ENCODE measurements at regions not wholly inside any gene's neighbourhood (a gene's known extent, or its start where the extent isn't known, plus 50 kb on each side); places are given as distances from the start of the nearest gene placed in this dataset.

DNA sequence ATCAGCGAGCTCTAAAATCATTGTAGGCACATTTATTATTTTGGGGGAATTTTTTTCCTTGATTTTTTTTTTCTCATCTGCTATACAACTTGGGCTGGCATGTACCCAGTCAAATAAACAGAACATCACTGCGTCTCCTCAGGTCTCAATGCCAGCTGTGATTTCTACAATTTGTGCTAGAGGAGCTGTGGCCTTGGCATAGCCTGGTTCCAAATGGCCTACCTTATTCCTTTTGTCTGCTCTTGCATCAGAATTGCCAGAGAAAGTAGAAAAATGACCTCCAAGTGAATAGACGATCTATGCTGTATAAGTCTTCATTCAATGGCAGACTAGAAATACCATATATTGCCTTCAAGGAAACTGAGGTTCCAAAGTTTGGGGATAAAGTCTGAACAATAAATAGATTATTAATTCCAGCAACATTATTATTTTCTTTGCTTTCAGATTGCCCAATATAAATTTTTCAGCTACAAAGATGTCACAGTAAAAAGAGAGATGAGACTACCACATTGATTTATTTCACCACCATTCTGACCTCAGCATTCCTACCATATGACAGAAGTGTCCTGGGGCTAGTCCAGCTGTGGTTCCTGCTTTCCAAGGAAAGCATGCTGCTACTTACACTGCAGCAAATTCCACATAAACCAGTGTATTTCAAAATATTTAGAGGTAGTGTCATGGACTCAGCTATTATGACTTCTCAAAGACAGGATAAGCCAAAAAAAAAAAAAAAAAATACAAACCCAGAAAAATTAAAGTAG, 493.9 kb upstream of the ZNF385D start:
- Histone ChIP-seq H3K27me3 (replicated peaks; ENCODE audit: insufficient read depth, low read depth, low read length, poor library complexity) (no peaks in the 10 kb centered on the region), H3K27ac (ENCODE audit: low read depth, low read length, poor library complexity, severe bottlenecking) (no peak overlapping the region), H3K4me3 (ENCODE audit: low read depth, low read length, poor library complexity, severe bottlenecking) (no peak overlapping the region), H3K36me3 (ENCODE audit: insufficient read depth, low read length, poor library complexity, severe bottlenecking) (no peaks in the 10 kb centered on the region), H3K9me3 (ENCODE audit: low read depth, low read length, poor library complexity, severe bottlenecking) (peaks cover 6% of the 10 kb centered on the region), H3K4me1 (ENCODE audit: insufficient read depth, low read length, poor library complexity, severe bottlenecking) (no peaks in the 10 kb centered on the region)
- no TSS peak for BruUV-seq (replicated peaks)
- DNase-seq (ENCODE audit: low spot score), result no peak
- ChIA-PET POLR2A (ENCODE audit: low non-redundant PET) (no interaction called here), CTCF (no interaction called here)
- no peak for TF ChIP-seq CTCF (conservative IDR thresholded peaks at IDR 0.05; ENCODE audit: low read depth, low read length)
- intact Hi-C loops (cut with micrococcal nuclease; ENCODE audit: unreplicated experiment), result no loop called here

GRCh38 chr3:22245811-22246583, 495.0 kb upstream of the ZNF385D start:
- Histone ChIP-seq H3K27me3 (replicated peaks; ENCODE audit: insufficient read depth, low read depth, low read length, poor library complexity) (no peaks in the 10 kb centered on the region), H3K36me3 (ENCODE audit: insufficient read depth, low read length, poor library complexity, severe bottlenecking) (no peaks in the 10 kb centered on the region), H3K4me3 (ENCODE audit: low read depth, low read length, poor library complexity, severe bottlenecking) (no peak overlapping the region), H3K9me3 (ENCODE audit: low read depth, low read length, poor library complexity, severe bottlenecking) (peaks cover 6% of the 10 kb centered on the region), H3K27ac (ENCODE audit: low read depth, low read length, poor library complexity, severe bottlenecking) (no peak overlapping the region), H3K4me1 (ENCODE audit: insufficient read depth, low read length, poor library complexity, severe bottlenecking) (no peaks in the 10 kb centered on the region)
- POLR2A ChIA-PET (ENCODE audit: low non-redundant PET), result no interaction called here
- no TSS peak for BruUV-seq (replicated peaks)
- no peak for DNase-seq (ENCODE audit: low spot score)
- intact Hi-C loops (cut with micrococcal nuclease; ENCODE audit: unreplicated experiment), result no loop called here
- TF ChIP-seq CTCF (conservative IDR thresholded peaks at IDR 0.05; ENCODE audit: low read depth, low read length) (no peak), EZH2 (IDR thresholded peaks at IDR 0.05; ENCODE audit: borderline replicate concordance, low read depth, low read length, poor library complexity, severe bottlenecking) (no peak)
- CTCF ChIA-PET, result no interaction called here

DNA sequence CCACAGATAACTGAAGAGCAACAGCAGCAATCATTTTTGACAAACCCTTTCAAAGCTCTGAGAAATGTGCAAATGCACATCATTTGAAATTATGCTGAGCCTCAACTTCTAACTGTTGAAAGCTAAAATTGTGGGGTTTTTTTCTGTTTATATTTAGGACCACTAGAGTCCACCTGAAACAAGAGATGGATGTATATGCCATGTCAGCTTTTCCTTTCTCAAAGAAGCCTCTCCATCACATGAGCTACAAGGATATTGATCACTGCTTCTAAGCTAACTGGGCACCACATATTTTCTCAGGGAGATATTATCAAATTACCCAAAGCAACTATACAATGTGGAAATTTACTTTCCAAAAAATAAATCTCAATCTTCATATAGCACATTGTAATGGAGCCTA, 498.6 kb upstream of the ZNF385D start:
- Histone ChIP-seq H3K4me3 (ENCODE audit: low read depth, low read length, poor library complexity, severe bottlenecking) (no peak overlapping the region), H3K9me3 (ENCODE audit: low read depth, low read length, poor library complexity, severe bottlenecking) (peaks cover 10% of the 10 kb centered on the region), H3K27me3 (replicated peaks; ENCODE audit: insufficient read depth, low read depth, low read length, poor library complexity) (no peaks in the 10 kb centered on the region), H3K27ac (ENCODE audit: low read depth, low read length, poor library complexity, severe bottlenecking) (no peak overlapping the region), H3K4me1 (ENCODE audit: insufficient read depth, low read length, poor library complexity, severe bottlenecking) (no peaks in the 10 kb centered on the region), H3K36me3 (ENCODE audit: insufficient read depth, low read length, poor library complexity, severe bottlenecking) (no peaks in the 10 kb centered on the region)
- DNase-seq (ENCODE audit: low spot score), result no peak
- no peak for TF ChIP-seq EZH2 (IDR thresholded peaks at IDR 0.05; ENCODE audit: borderline replicate concordance, low read depth, low read length, poor library complexity, severe bottlenecking)
- no peak for TF ChIP-seq CTCF (conservative IDR thresholded peaks at IDR 0.05; ENCODE audit: low read depth, low read length)
- BruUV-seq (replicated peaks), result no TSS peak
- intact Hi-C loops (cut with micrococcal nuclease; ENCODE audit: unreplicated experiment), result no loop called here
- POLR2A ChIA-PET (ENCODE audit: low non-redundant PET), result no interaction called here
- CTCF ChIA-PET, result no interaction called here
